K562 (cell line): ENCODE measurements at regions not wholly inside any gene's neighbourhood (a gene's known extent, or its start where the extent isn't known, plus 50 kb on each side); places are given as distances from the start of the nearest gene placed in this dataset.

ENCODE experiments used
- ATF3 ChIP-seq, 2 experiments: fragments of 450-650 bp in 1 of 2; sonication (generic) in 1 of 2; formaldehyde crosslinking in 1 of 2; IDR thresholded peaks in 1 of 2; conservative IDR thresholded peaks in 1 of 2; 2 replicates each; pipeline versions ENCODE4 v1.6.1 to v1.8.1; 2016 to 2023; ENCODE audit warnings: mild to moderate bottlenecking in 2 of 2, moderate library complexity in 2 of 2, inconsistent platforms in 1 of 2, missing genetic modification reagents in 1 of 2
- CBFA2T2 ChIP-seq: fragments of 450-650 bp; conservative IDR thresholded peaks from 2 replicates; pipeline ENCODE4 v1.6.1; 2017; ENCODE audit warnings: mild to moderate bottlenecking
- CHCHD3 ChIP-seq: fragments of 250-450 bp; sonication (Bioruptor Pico); IDR thresholded peaks from 2 replicates; pipeline ENCODE4 v2.1.2; 2022; ENCODE audit warnings: mild to moderate bottlenecking
- MAFF ChIP-seq: IDR thresholded peaks from 2 replicates; pipeline ENCODE4 v1.6.1; 2012; ENCODE audit warnings: low read length, improper control_type of control experiment
- MTF1 ChIP-seq: fragments of 250-450 bp; sonication (Bioruptor Pico); IDR thresholded peaks from 2 replicates; pipeline ENCODE4 v1.9.0; 2021; ENCODE audit warnings: moderate library complexity, mild to moderate bottlenecking, inconsistent platforms, borderline replicate concordance
- MYNN ChIP-seq, 2 experiments: sonication (generic); formaldehyde crosslinking in 1 of 2; IDR thresholded peaks; 2 replicates each; pipeline versions ENCODE4 v1.5.0 to v1.6.1; 2016 to 2020; ENCODE audit warnings: antibody characterized with exemption in 1 of 2, missing genetic modification reagents in 1 of 2
- NELFE ChIP-seq: IDR thresholded peaks from 2 replicates; pipeline ENCODE4 v1.6.1; 2011; ENCODE audit warnings: mild to moderate bottlenecking; ENCODE audit not compliant: insufficient read depth, insufficient read length
- NONO ChIP-seq, 2 experiments: fragments of 200-400 bp in 1 of 2; fragments of 450-650 bp in 1 of 2; formaldehyde crosslinking in 1 of 2; IDR thresholded peaks; 2 replicates each; pipeline ENCODE4 v1.6.1; 2017; ENCODE audit warnings: low read depth in 2 of 2, mild to moderate bottlenecking in 2 of 2, moderate library complexity in 2 of 2, low read length in 1 of 2
- RHOXF2B ChIP-seq: fragments of 250-450 bp; sonication (Bioruptor Pico); conservative IDR thresholded peaks from 2 replicates; pipeline ENCODE4 v1.5.1; 2021
- SRSF7 ChIP-seq: fragments of 200-400 bp; formaldehyde crosslinking; optimal IDR thresholded peaks from 2 replicates; pipeline ENCODE3; 2017; ENCODE audit warnings: mild to moderate bottlenecking, low read depth, low read length
- TCF15 ChIP-seq: fragments of 250-450 bp; sonication (Bioruptor Pico); IDR thresholded peaks from 2 replicates; pipeline ENCODE4 v1.8.0; 2022; ENCODE audit warnings: moderate library complexity, mild to moderate bottlenecking, inconsistent platforms
- THRB ChIP-seq: fragments of 450-650 bp; formaldehyde crosslinking; conservative IDR thresholded peaks from 2 replicates; pipeline ENCODE4 v1.4.0; 2022; ENCODE audit warnings: mild to moderate bottlenecking, missing genetic modification characterization
- ZBTB8A ChIP-seq: fragments of 450-650 bp; IDR thresholded peaks from 2 replicates; pipeline ENCODE4 v1.6.1; 2018; ENCODE audit warnings: mild to moderate bottlenecking, moderate library complexity; ENCODE audit not compliant: partially characterized antibody
- ZNF316 ChIP-seq: fragments of 450-650 bp; IDR thresholded peaks from 2 replicates; pipeline ENCODE4 v1.6.1; 2016
- ZNF347 ChIP-seq: fragments of 450-650 bp; formaldehyde crosslinking; IDR thresholded peaks from 2 replicates; pipeline ENCODE4 v1.4.0; 2020; ENCODE audit warnings: low read depth, mild to moderate bottlenecking, moderate library complexity
- ZNF436 ChIP-seq: fragments of 250-450, 450-650 bp; sonication (Bioruptor Pico); formaldehyde crosslinking; IDR thresholded peaks from 2 replicates; pipeline ENCODE4 v1.7.0; 2020; ENCODE audit warnings: mild to moderate bottlenecking
- TF ChIP-seq, protein P1 (sequence below): fragments of 250-450 bp; sonication (Bioruptor Pico); IDR thresholded peaks from 2 replicates; pipeline ENCODE4 v1.6.1; 2021; ENCODE audit warnings: mild to moderate bottlenecking

DNA sequence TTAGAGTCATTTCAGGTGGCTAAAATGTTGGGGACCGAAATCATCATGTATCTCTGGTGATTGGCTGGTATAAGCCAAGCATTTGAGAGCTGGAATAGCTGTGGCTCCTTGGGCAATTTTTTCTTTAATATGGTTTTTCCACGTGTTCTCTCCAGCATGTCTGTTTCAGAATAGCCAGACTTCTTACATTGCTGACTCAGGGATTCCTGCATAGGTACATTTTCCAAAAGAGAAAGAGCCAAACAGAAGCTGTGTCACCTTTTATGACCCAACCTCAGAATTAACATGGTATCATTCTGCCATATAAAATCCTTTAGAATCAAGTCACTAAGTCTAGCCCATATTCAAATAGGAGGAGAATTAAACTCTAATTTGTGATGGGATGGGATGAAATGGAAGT is 74.8 kb upstream of the TSLP start (continued):
- no peak for TF ChIP-seq ZNF347
- no peak for TF ChIP-seq MTF1 (CRISPR knock-in tag)
- no peak for TF ChIP-seq ZBTB8A
- TF ChIP-seq MAFF, result peak; percentile 76
- TF ChIP-seq, protein P1, sequence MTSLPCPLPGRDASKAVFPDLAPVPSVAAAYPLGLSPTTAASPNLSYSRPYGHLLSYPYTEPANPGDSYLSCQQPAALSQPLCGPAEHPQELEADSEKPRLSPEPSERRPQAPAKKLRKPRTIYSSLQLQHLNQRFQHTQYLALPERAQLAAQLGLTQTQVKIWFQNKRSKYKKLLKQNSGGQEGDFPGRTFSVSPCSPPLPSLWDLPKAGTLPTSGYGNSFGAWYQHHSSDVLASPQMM, result no peak
- peak; percentile 71 for TF ChIP-seq ZNF316
- no peak for TF ChIP-seq RHOXF2B (CRISPR knock-in tag)
- TF ChIP-seq NONO (IDR thresholded peaks at IDR 0.05; ENCODE audit: low read depth in 2 of 2, low read length in 1 of 2), result no peak
- no peak for TF ChIP-seq MYNN (IDR thresholded peaks at IDR 0.05)
- TF ChIP-seq MYNN (CRISPR knock-in tag; IDR thresholded peaks at IDR 0.05), result no peak
- no peak for TF ChIP-seq TCF15
- TF ChIP-seq ZNF436 (CRISPR knock-in tag), result no peak
- TF ChIP-seq ATF3 (IDR thresholded peaks at IDR 0.05), result no peak
- no peak for TF ChIP-seq ATF3 (CRISPR knock-in tag; conservative IDR thresholded peaks at IDR 0.05)
- no peak for TF ChIP-seq THRB
- TF ChIP-seq NELFE, result no peak
- TF ChIP-seq SRSF7, result no peak
- TF ChIP-seq CBFA2T2, result no peak
- TF ChIP-seq CHCHD3 (CRISPR knock-in tag), result no peak
